DMS53 (cell line): ENCODE measurements at regions not wholly inside any gene's neighbourhood (a gene's known extent, or its start where the extent isn't known, plus 50 kb on each side); places are given as distances from the start of the nearest gene placed in this dataset.

Source experiments
- DNase-seq: peaks from one replicate; lab custom pipeline; 2025; lab: John Stamatoyannopoulos, UW

GRCh38 chr6:2562721-2563451 lies 187.8 kb downstream of the MYLK4 start:
- no peak for DNase-seq

GRCh38 chr6:2560917-2561698 lies 189.6 kb downstream of the MYLK4 start:
- DNase-seq: no peak

- no peak for DNase-seq
These were observed 190.4 kb downstream of the MYLK4 start for GRCh38 chr6:2560140-2560818.

- no peak for DNase-seq
These were observed 191.6 kb downstream of the MYLK4 start for GRCh38 chr6:2558861-2559801.

GRCh38 chr6:2558098-2558680 lies 192.5 kb downstream of the MYLK4 start:
- no peak for DNase-seq

GRCh38 chr6:2557181-2557720 lies 193.5 kb downstream of the MYLK4 start:
- DNase-seq: no peak

- DNase-seq: no peak
These were observed 194.0 kb downstream of the MYLK4 start for GRCh38 chr6:2556761-2557160.

GRCh38 chr6:2554651-2555260 lies 196.0 kb downstream of the MYLK4 start:
- no peak for DNase-seq

GRCh38 chr6:2552526-2553154 lies 198.1 kb downstream of the MYLK4 start:
- DNase-seq: no peak

GRCh38 chr6:2551705-2552104 lies 199.0 kb downstream of the MYLK4 start:
- no peak for DNase-seq

GRCh38 chr6:2550247-2550646 lies 200.5 kb downstream of the MYLK4 start:
- DNase-seq: no peak

- no peak for DNase-seq
These were observed 200.9 kb downstream of the MYLK4 start for GRCh38 chr6:2549834-2550233.

- no peak for DNase-seq
These were observed 203.4 kb downstream of the MYLK4 start for GRCh38 chr6:2547355-2547754.

GRCh38 chr6:2546901-2547300 lies 203.8 kb downstream of the MYLK4 start:
- no peak for DNase-seq

GRCh38 chr6:2545383-2546038 lies 205.2 kb downstream of the MYLK4 start:
- DNase-seq: no peak

- no peak for DNase-seq
These were observed 207.4 kb downstream of the MYLK4 start for GRCh38 chr6:2543321-2543720.

GRCh38 chr6:2542858-2543218 lies 207.9 kb downstream of the MYLK4 start:
- no peak for DNase-seq

GRCh38 chr6:2542101-2542857 lies 208.4 kb downstream of the MYLK4 start:
- DNase-seq: no peak

- DNase-seq: no peak
These were observed 214.3 kb downstream of the MYLK4 start for GRCh38 chr6:2536451-2536850.
